OCI-LY1 (cell line): ENCODE measurements at regions not wholly inside any gene's neighbourhood (a gene's known extent, or its start where the extent isn't known, plus 50 kb on each side); places are given as distances from the start of the nearest gene placed in this dataset.

Experiments
- H2AFZ ChIP-seq: fragments of 200-600 bp; sonication (generic), shearing (Covaris generic); 2 replicates; pipeline ENCODE4 v1.6.0; 2014; ENCODE audit warnings: antibody characterized with exemption, mild to moderate bottlenecking, low read length
- H3F3A ChIP-seq: fragments of 200-600 bp; sonication (generic), shearing (Covaris generic); 2 replicates; pipeline ENCODE4 v1.6.0; 2014; ENCODE audit warnings: mild to moderate bottlenecking, antibody characterized with exemption, low read length, moderate library complexity; ENCODE audit not compliant: insufficient read depth
- H3K27ac ChIP-seq: fragments of 200-600 bp; sonication (generic); 2 replicates; pipeline ENCODE4 v1.5.1; 2014; ENCODE audit warnings: low read length, mixed run types, mild to moderate bottlenecking, low read depth; ENCODE audit not compliant: poor library complexity, severe bottlenecking
- H3K27me3 ChIP-seq: fragments of 200-600 bp; sonication (generic); 2 replicates; pipeline ENCODE4 v1.6.0; 2014; ENCODE audit warnings: antibody characterized with exemption, mild to moderate bottlenecking, low read length, moderate library complexity; ENCODE audit not compliant: insufficient read depth
- H3K36me3 ChIP-seq: fragments of 200-600 bp; sonication (generic); 2 replicates; pipeline ENCODE4 v1.6.1; 2014; ENCODE audit warnings: mild to moderate bottlenecking, antibody characterized with exemption, low read length, moderate library complexity, mixed read lengths; ENCODE audit not compliant: insufficient read depth
- H3K4me1 ChIP-seq: fragments of 200-600 bp; sonication (generic); 2 replicates; pipeline ENCODE4 v1.5.1; 2014; ENCODE audit warnings: mild to moderate bottlenecking, low read length, moderate library complexity; ENCODE audit not compliant: insufficient read depth, severe bottlenecking
- H3K4me2 ChIP-seq: fragments of 200-600 bp; sonication (generic), shearing (Covaris generic); 2 replicates; pipeline ENCODE4 v1.6.1; 2014; ENCODE audit warnings: low read length
- H3K4me3 ChIP-seq: fragments of 200-600 bp; sonication (generic); 2 replicates; pipeline ENCODE4 v1.5.1; 2014; ENCODE audit warnings: low read length, low read depth, mild to moderate bottlenecking, mixed read lengths; ENCODE audit not compliant: poor library complexity, severe bottlenecking
- H3K79me2 ChIP-seq: fragments of 200-600 bp; shearing (Covaris generic); 2 replicates; pipeline ENCODE4 v1.6.1; 2016; ENCODE audit warnings: mixed run types, low read length, mixed read lengths; ENCODE audit not compliant: insufficient read depth
- H3K9ac ChIP-seq: fragments of 200-600 bp; sonication (generic), shearing (Covaris generic); 2 replicates; pipeline ENCODE4 v1.6.1; 2014; ENCODE audit warnings: mild to moderate bottlenecking, low read length, mixed read lengths
- H3K9me2 ChIP-seq: fragments of 200-600 bp; sonication (generic), shearing (Covaris generic); 2 replicates; pipeline ENCODE4 v1.6.1; 2014; ENCODE audit warnings: low read depth, mild to moderate bottlenecking, low read length, mixed read lengths
- H3K9me3 ChIP-seq: fragments of 200-600 bp; shearing (Covaris generic); 2 replicates; pipeline ENCODE4 v1.6.1; 2014; ENCODE audit warnings: low read length, mixed read lengths
- H4K20me1 ChIP-seq: fragments of 200-600 bp; sonication (generic), shearing (Covaris generic); 2 replicates; pipeline ENCODE4 v1.6.0; 2016; ENCODE audit warnings: mild to moderate bottlenecking, low read length; ENCODE audit not compliant: insufficient read depth
- EZH2 ChIP-seq: fragments of 200-600 bp; sonication (generic), shearing (Covaris generic); IDR thresholded peaks from 2 replicates; pipeline ENCODE4 v1.8.0; 2017; ENCODE audit warnings: borderline replicate concordance, mixed run types, mild to moderate bottlenecking, antibody characterized with exemption, low read length, moderate library complexity, mixed read lengths
- TF ChIP-seq, protein P1 (sequence below): fragments of 200-600 bp; sonication (generic), shearing (Covaris generic); IDR thresholded peaks from 2 replicates; pipeline ENCODE4 v1.5.1; 2017; ENCODE audit warnings: mild to moderate bottlenecking, antibody characterized with exemption, low read length, moderate library complexity, mixed read lengths

DNA sequence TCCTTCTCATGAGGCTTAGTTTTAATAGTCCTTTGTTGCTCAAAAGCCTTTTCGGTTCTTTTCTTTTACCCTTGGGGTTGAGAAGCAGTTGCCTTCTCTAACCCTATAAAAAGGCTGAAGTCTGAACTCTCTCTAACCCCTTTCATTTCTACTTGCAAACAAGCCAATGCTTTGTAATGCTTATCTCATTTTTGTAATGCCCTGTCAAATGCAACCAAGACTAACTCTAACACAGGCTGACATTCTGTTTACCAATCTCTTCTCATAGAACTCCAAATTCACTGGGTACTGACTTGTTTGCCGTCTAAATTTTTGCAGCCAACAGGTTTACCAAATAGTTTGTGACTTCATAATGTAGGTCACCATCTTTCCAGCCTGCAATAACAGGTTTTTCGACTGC, 233.9 kb upstream of the SNX7 start:
- Histone ChIP-seq H3F3A (no peaks in the 10 kb centered on the region), H4K20me1 (no peaks in the 10 kb centered on the region), H3K9me3 (no peaks in the 10 kb centered on the region), H3K4me1 (no peaks in the 10 kb centered on the region), H3K27ac (no peak overlapping the region), H2AFZ (no peak overlapping the region), H3K9ac (no peak overlapping the region), H3K79me2 (no peaks in the 10 kb centered on the region), H3K36me3 (no peaks in the 10 kb centered on the region), H3K9me2 (no peaks in the 10 kb centered on the region), H3K4me3 (no peak overlapping the region), H3K4me2 (no peak overlapping the region), H3K27me3 (no peaks in the 10 kb centered on the region)
- TF ChIP-seq, protein P1, sequence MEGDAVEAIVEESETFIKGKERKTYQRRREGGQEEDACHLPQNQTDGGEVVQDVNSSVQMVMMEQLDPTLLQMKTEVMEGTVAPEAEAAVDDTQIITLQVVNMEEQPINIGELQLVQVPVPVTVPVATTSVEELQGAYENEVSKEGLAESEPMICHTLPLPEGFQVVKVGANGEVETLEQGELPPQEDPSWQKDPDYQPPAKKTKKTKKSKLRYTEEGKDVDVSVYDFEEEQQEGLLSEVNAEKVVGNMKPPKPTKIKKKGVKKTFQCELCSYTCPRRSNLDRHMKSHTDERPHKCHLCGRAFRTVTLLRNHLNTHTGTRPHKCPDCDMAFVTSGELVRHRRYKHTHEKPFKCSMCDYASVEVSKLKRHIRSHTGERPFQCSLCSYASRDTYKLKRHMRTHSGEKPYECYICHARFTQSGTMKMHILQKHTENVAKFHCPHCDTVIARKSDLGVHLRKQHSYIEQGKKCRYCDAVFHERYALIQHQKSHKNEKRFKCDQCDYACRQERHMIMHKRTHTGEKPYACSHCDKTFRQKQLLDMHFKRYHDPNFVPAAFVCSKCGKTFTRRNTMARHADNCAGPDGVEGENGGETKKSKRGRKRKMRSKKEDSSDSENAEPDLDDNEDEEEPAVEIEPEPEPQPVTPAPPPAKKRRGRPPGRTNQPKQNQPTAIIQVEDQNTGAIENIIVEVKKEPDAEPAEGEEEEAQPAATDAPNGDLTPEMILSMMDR = no peak
- TF ChIP-seq EZH2 = no peak

DNA sequence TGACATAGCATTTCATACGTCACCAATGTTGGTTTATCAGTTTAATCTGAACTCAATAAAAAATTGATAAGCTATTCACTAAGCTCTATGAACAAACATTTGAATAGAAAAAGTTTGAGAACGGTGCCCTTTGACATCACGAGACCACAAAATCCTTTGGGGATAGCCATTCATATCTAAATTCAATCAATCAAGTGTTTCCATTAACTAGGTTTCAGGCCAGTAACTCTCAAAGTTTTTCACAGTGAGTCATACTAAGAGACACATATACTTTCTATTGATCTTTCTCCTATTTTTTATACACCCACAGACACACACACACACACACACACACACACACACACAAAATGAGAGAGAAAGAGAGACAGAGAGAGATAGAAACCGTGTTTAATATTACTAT, 235.4 kb upstream of the SNX7 start:
- Histone ChIP-seq H3K9me2 (no peaks in the 10 kb centered on the region), H3K9me3 (no peaks in the 10 kb centered on the region), H3K4me2 (no peak overlapping the region), H3K27ac (no peak overlapping the region), H3K79me2 (no peaks in the 10 kb centered on the region), H3F3A (no peaks in the 10 kb centered on the region), H3K27me3 (no peaks in the 10 kb centered on the region), H4K20me1 (no peaks in the 10 kb centered on the region), H3K36me3 (no peaks in the 10 kb centered on the region), H3K9ac (no peak overlapping the region), H2AFZ (no peak overlapping the region), H3K4me3 (no peak overlapping the region), H3K4me1 (no peaks in the 10 kb centered on the region)
- no peak for TF ChIP-seq EZH2
- TF ChIP-seq, protein P1 = no peak

DNA sequence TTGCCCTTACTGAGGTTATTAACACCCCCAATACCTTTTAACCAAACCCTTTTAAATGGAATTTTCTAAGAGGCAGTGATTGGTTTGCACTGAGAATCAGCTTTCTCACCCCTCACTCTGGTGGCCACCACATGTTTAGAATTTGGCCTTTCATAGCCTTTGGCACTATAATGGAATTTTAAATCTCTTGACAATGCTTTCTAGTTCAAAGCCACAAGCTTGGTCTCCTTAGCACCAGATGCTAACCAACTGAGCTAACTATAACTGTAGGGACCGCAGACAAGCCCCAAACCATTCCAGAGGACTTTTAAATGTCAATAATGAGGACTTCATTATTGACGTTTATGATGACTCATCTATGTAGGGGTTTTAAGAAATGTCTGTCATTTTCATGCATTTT, 238.7 kb upstream of the SNX7 start:
- H3K36me3 ChIP-seq = no peaks in the 10 kb centered on the region
- H3K4me1 ChIP-seq = no peaks in the 10 kb centered on the region
- no peaks in the 10 kb centered on the region for H3K9me2 ChIP-seq
- H3K79me2 ChIP-seq = no peaks in the 10 kb centered on the region
- TF ChIP-seq EZH2 = no peak
- TF ChIP-seq, protein P1 = no peak
- H4K20me1 ChIP-seq = no peaks in the 10 kb centered on the region
- no peaks in the 10 kb centered on the region for H3K9me3 ChIP-seq
- H3K27ac ChIP-seq = no peak overlapping the region
- no peak overlapping the region for H3K9ac ChIP-seq
- no peak overlapping the region for H3K4me3 ChIP-seq
- no peak overlapping the region for H2AFZ ChIP-seq
- no peaks in the 10 kb centered on the region for H3F3A ChIP-seq
- no peak overlapping the region for H3K4me2 ChIP-seq
- no peaks in the 10 kb centered on the region for H3K27me3 ChIP-seq
